GM06990 (cell line): ENCODE measurements at regions not wholly inside any gene's neighbourhood (a gene's known extent, or its start where the extent isn't known, plus 50 kb on each side); places are given as distances from the start of the nearest gene placed in this dataset.
"Not testable (repeated sequence)": the region's sequence is repeated elsewhere in the genome, so short reads cannot be mapped to it uniquely, and the experiment has no call there.

Experiments
- DNase-seq: peaks from one replicate; pipeline ENCODE4 v3.0.0-alpha.2; 2011; ENCODE audit not compliant: insufficient read length; ENCODE audit errors: extremely low read depth
- H3K27me3 ChIP-seq: replicated peaks from 2 replicates; pipeline ENCODE4 v1.6.0; 2011; ENCODE audit warnings: low read length; ENCODE audit not compliant: control insufficient read depth, insufficient read depth
- H3K36me3 ChIP-seq: 2 replicates; pipeline ENCODE4 v1.5.1; 2011; ENCODE audit warnings: low read length; ENCODE audit not compliant: control insufficient read depth, insufficient read depth
- H3K4me3 ChIP-seq: replicated peaks from 2 replicates; pipeline ENCODE4 v1.5.1; 2011; ENCODE audit warnings: low read depth, mild to moderate bottlenecking, control low read depth, low read length
- CTCF ChIP-seq: IDR thresholded peaks from 2 replicates; pipeline ENCODE4 v1.5.1; 2011; ENCODE audit warnings: low read length, control low read depth, mild to moderate bottlenecking, inconsistent platforms; ENCODE audit not compliant: insufficient read depth, poor library complexity, severe bottlenecking

GRCh38 chrX:125151146-125151545 is 168.5 kb upstream of the TEX13C start:
- no peak for TF ChIP-seq CTCF
- H3K27me3 ChIP-seq: no peaks in the 10 kb centered on the region
- H3K36me3 ChIP-seq: no peaks in the 10 kb centered on the region
- H3K4me3 ChIP-seq: no peak overlapping the region
- DNase-seq: no peak

GRCh38 chrX:125152011-125152410 is 167.7 kb upstream of the TEX13C start:
- H3K27me3 ChIP-seq: no peaks in the 10 kb centered on the region
- no peak for TF ChIP-seq CTCF
- DNase-seq: no peak
- H3K36me3 ChIP-seq: no peaks in the 10 kb centered on the region
- H3K4me3 ChIP-seq: no peak overlapping the region

GRCh38 chrX:125153621-125154020 is 166.1 kb upstream of the TEX13C start:
- H3K36me3 ChIP-seq: no peaks in the 10 kb centered on the region
- no peak for DNase-seq
- H3K4me3 ChIP-seq: no peak overlapping the region
- H3K27me3 ChIP-seq: no peaks in the 10 kb centered on the region
- no peak for TF ChIP-seq CTCF

GRCh38 chrX:125154288-125155257 is 165.1 kb upstream of the TEX13C start:
- not testable (repeated sequence) for H3K36me3 ChIP-seq, H3K27me3 ChIP-seq, DNase-seq, H3K4me3 ChIP-seq

GRCh38 chrX:125155296-125156033 is 164.2 kb upstream of the TEX13C start:
- not testable (repeated sequence) for DNase-seq, H3K36me3 ChIP-seq, H3K4me3 ChIP-seq, H3K27me3 ChIP-seq

GRCh38 chrX:125170459-125170858 is 149.2 kb upstream of the TEX13C start:
- Histone ChIP-seq H3K27me3 (no peaks in the 10 kb centered on the region), H3K36me3 (no peaks in the 10 kb centered on the region), H3K4me3 (no peak overlapping the region)
- no peak for TF ChIP-seq CTCF
- DNase-seq: no peak
